Large intestine (tissue), 3 donors: ENCODE measurements at regions not wholly inside any gene's neighbourhood (a gene's known extent, or its start where the extent isn't known, plus 50 kb on each side); places are given as distances from the start of the nearest gene placed in this dataset.

Source experiments
- DNase-seq, 2 donors: peaks; one replicate each; pipeline versions ENCODE4 v3.0.0 to v3.0.0-alpha.2; 2013
- H3K27ac ChIP-seq: one replicate; pipeline ENCODE4 v1.5.1; 2013; ENCODE audit warnings: low read length
- H3K27me3 ChIP-seq: 2 replicates; pipeline ENCODE4 v1.6.1; 2013; ENCODE audit warnings: low read length; ENCODE audit not compliant: control insufficient read depth, insufficient read depth
- H3K36me3 ChIP-seq: 2 replicates; pipeline ENCODE4 v1.6.1; 2013; ENCODE audit warnings: low read length; ENCODE audit not compliant: control insufficient read depth, insufficient read depth
- H3K4me1 ChIP-seq: one replicate; pipeline ENCODE4 v1.6.1; 2013; ENCODE audit warnings: low read length; ENCODE audit not compliant: control insufficient read depth, insufficient read depth
- H3K4me3 ChIP-seq: one replicate; pipeline ENCODE4 v1.5.1; 2013; ENCODE audit warnings: low read length
- H3K9me3 ChIP-seq: one replicate; pipeline ENCODE4 v1.6.1; 2013; ENCODE audit warnings: mild to moderate bottlenecking, low read depth, low read length, moderate library complexity; ENCODE audit not compliant: control insufficient read depth
- WGBS: methylation state at CpG from one replicate; pipeline ENCODE4 v1.1.5; 2013; ENCODE audit warnings: low lambda C conversion rate; ENCODE audit not compliant: insufficient coverage; 5-methylcytosine and 5-hydroxymethylcytosine counted together

GRCh38 chr1:8115031-8115768 lies 89.1 kb upstream of the ERRFI1 start:
- DNase-seq, result no peak
- Histone ChIP-seq H3K4me1 (peaks cover 3% of the 10 kb centered on the region), H3K36me3 (no peaks in the 10 kb centered on the region), H3K4me3 (no peak overlapping the region), H3K27me3 (no peaks in the 10 kb centered on the region), H3K27ac (no peak overlapping the region), H3K9me3 (no peaks in the 10 kb centered on the region)
- WGBS, result no CpG with 5 or more reads among the region's 10 CpGs

- WGBS, result 94% methylated on average over 3 of the region's 17 CpGs
- Histone ChIP-seq H3K4me1 (peaks cover 3% of the 10 kb centered on the region), H3K9me3 (no peaks in the 10 kb centered on the region), H3K27me3 (no peaks in the 10 kb centered on the region), H3K27ac (no peak overlapping the region), H3K36me3 (no peaks in the 10 kb centered on the region), H3K4me3 (no peak overlapping the region)
- DNase-seq, result no peak
Measured at GRCh38 chr1:8113262-8114220, 87.4 kb upstream of the ERRFI1 start.

- Histone ChIP-seq H3K4me1 (peaks cover 3% of the 10 kb centered on the region), H3K9me3 (no peaks in the 10 kb centered on the region), H3K27ac (no peak overlapping the region), H3K27me3 (no peaks in the 10 kb centered on the region), H3K36me3 (no peaks in the 10 kb centered on the region), H3K4me3 (no peak overlapping the region)
- no peak for DNase-seq
- WGBS, result 86% methylated on average over 4 of the region's 11 CpGs
Measured at GRCh38 chr1:8112611-8113261, 86.6 kb upstream of the ERRFI1 start.

- Histone ChIP-seq H3K4me3 (no peak overlapping the region), H3K36me3 (no peaks in the 10 kb centered on the region), H3K27ac (no peak overlapping the region), H3K27me3 (no peaks in the 10 kb centered on the region), H3K4me1 (peaks cover 3% of the 10 kb centered on the region), H3K9me3 (no peaks in the 10 kb centered on the region)
- 100% methylated on average over 2 of the region's 4 CpGs for WGBS
- no peak for DNase-seq
Measured at GRCh38 chr1:8111560-8111959, 85.5 kb upstream of the ERRFI1 start.

GRCh38 chr1:8109216-8109615 lies 83.1 kb upstream of the ERRFI1 start:
- H3K4me1 ChIP-seq, result no peaks in the 10 kb centered on the region
- 40% methylated on average over 1 of the region's 4 CpGs for WGBS
- H3K9me3 ChIP-seq, result no peaks in the 10 kb centered on the region
- no peak overlapping the region for H3K27ac ChIP-seq
- no peaks in the 10 kb centered on the region for H3K27me3 ChIP-seq
- H3K4me3 ChIP-seq, result no peak overlapping the region
- H3K36me3 ChIP-seq, result no peaks in the 10 kb centered on the region
- no peak for DNase-seq

- H3K9me3 ChIP-seq, result no peaks in the 10 kb centered on the region
- H3K4me1 ChIP-seq, result no peaks in the 10 kb centered on the region
- no peaks in the 10 kb centered on the region for H3K27me3 ChIP-seq
- H3K36me3 ChIP-seq, result no peaks in the 10 kb centered on the region
- H3K27ac ChIP-seq, result peak overlapping the region; percentile 25
- peak in 1 of 2 donors; percentile 63 for DNase-seq
- H3K4me3 ChIP-seq, result no peak overlapping the region
- 45% methylated on average over 1 of the region's 4 CpGs for WGBS
Measured at GRCh38 chr1:8107897-8108296, 81.8 kb upstream of the ERRFI1 start.

- H3K4me3 ChIP-seq, result no peak overlapping the region
- H3K27ac ChIP-seq, result no peak overlapping the region
- 92% methylated on average over 4 of the region's 16 CpGs for WGBS
- no peaks in the 10 kb centered on the region for H3K27me3 ChIP-seq
- no peaks in the 10 kb centered on the region for H3K9me3 ChIP-seq
- DNase-seq, result peak in 1 of 2 donors; percentile 64
- H3K4me1 ChIP-seq, result no peaks in the 10 kb centered on the region
- H3K36me3 ChIP-seq, result no peaks in the 10 kb centered on the region
Measured at GRCh38 chr1:8104278-8105236, 78.4 kb upstream of the ERRFI1 start.

- no CpG with 5 or more reads among the region's 5 CpGs for WGBS
- peaks cover 53% of the 10 kb centered on the region for H3K4me1 ChIP-seq
- H3K9me3 ChIP-seq, result no peaks in the 10 kb centered on the region
- H3K36me3 ChIP-seq, result no peaks in the 10 kb centered on the region
- H3K4me3 ChIP-seq, result no peak overlapping the region
- H3K27me3 ChIP-seq, result no peaks in the 10 kb centered on the region
- H3K27ac ChIP-seq, result peak overlapping the region; percentile 96
- DNase-seq, result peak in 1 of 2 donors; percentile 64
Measured at GRCh38 chr1:8097908-8098307, 71.8 kb upstream of the ERRFI1 start.

- H3K9me3 ChIP-seq, result no peaks in the 10 kb centered on the region
- no CpG with 5 or more reads among the region's 6 CpGs for WGBS
- no peaks in the 10 kb centered on the region for H3K36me3 ChIP-seq
- peak; percentile 83 to 92 for DNase-seq
- peak overlapping the region; percentile 96 for H3K27ac ChIP-seq
- peaks cover 59% of the 10 kb centered on the region for H3K4me1 ChIP-seq
- no peaks in the 10 kb centered on the region for H3K27me3 ChIP-seq
- H3K4me3 ChIP-seq, result no peak overlapping the region
Measured at GRCh38 chr1:8097077-8097799, 71.1 kb upstream of the ERRFI1 start.
